ENCODE measurements at regions not wholly inside any gene's neighbourhood (a gene's known extent, or its start where the extent isn't known, plus 50 kb on each side); places are given as distances from the start of the nearest gene placed in this dataset.

GRCh38 chr18:54742659-54743604 lies 85.3 kb upstream of the RAB27B start:
- H3K9ac ChIP-seq (ENCODE audit: insufficient read depth, low read length, poor library complexity, severe bottlenecking): no peak overlapping the region
- no peak for TF ChIP-seq CTCF (IDR thresholded peaks at IDR 0.05)
- intact Hi-C loops (cut with micrococcal nuclease): no loop called here
- peaks cover 0 to 4% (median 0%) of the 10 kb centered on the region in 7 donors for H3K9me3 Mint-ChIP-seq
- H3K4me1 Mint-ChIP-seq: no peaks in the 10 kb centered on the region
- H3K4me2 ChIP-seq (replicated peaks; ENCODE audit: extremely low read depth, low read length, poor library complexity, severe bottlenecking): no peak overlapping the region
- no peaks in the 10 kb centered on the region for H3K36me3 ChIP-seq (replicated peaks in 1 of 2; ENCODE audit: control insufficient read depth in 1 of 2, insufficient read depth in 2 of 2, low read length in 2 of 2)
- H3K27me3 Mint-ChIP-seq (ENCODE audit: low read depth in 3 of 3): peaks cover 0 to 2% (median 2%) of the 10 kb centered on the region in 3 donors
- WGBS (ENCODE audit: insufficient coverage): 94% methylated on average over 2 of the region's 2 CpGs
- no peaks in the 10 kb centered on the region for H3K4me1 ChIP-seq (ENCODE audit: control insufficient read depth in 1 of 2, insufficient read depth in 2 of 2, low read length in 2 of 2)
- no peak overlapping the region for H2AFZ ChIP-seq (ENCODE audit: insufficient read depth, low read depth, low read length, poor library complexity, severe bottlenecking)
- no peaks in the 10 kb centered on the region for H3K9me3 ChIP-seq (replicated peaks in 1 of 2; ENCODE audit: control insufficient read depth in 1 of 2, insufficient read depth in 1 of 2, low read length in 2 of 2)
- H3K27me3 ChIP-seq (ENCODE audit: control insufficient read depth in 2 of 2, insufficient read depth in 2 of 2, low read length in 2 of 2): no peaks in the 10 kb centered on the region
- no peak overlapping the region for H3K27ac ChIP-seq (ENCODE audit: low read depth in 1 of 2, low read length in 2 of 2)
- H3K36me3 Mint-ChIP-seq: no peaks in the 10 kb centered on the region
- H4K20me1 ChIP-seq (ENCODE audit: insufficient read depth, low read length): no peaks in the 10 kb centered on the region
- H3K4me3 ChIP-seq (replicated peaks in 1 of 3; ENCODE audit: low read depth in 2 of 3, low read length in 3 of 3): no peak overlapping the region
- H3K27ac Mint-ChIP-seq: no peak overlapping the region
- no peak overlapping the region for H3K4me3 Mint-ChIP-seq
- H3K79me2 ChIP-seq (ENCODE audit: insufficient read depth, low read length): no peaks in the 10 kb centered on the region
- no peak for DNase-seq

- peaks cover 0 to 2% (median 0%) of the 10 kb centered on the region in 7 donors for H3K9me3 Mint-ChIP-seq
- no peaks in the 10 kb centered on the region for H3K36me3 ChIP-seq (replicated peaks in 1 of 2; ENCODE audit: control insufficient read depth in 1 of 2, insufficient read depth in 2 of 2, low read length in 2 of 2)
- no peaks in the 10 kb centered on the region for H3K27me3 ChIP-seq (ENCODE audit: control insufficient read depth in 2 of 2, insufficient read depth in 2 of 2, low read length in 2 of 2)
- H3K9ac ChIP-seq (ENCODE audit: insufficient read depth, low read length, poor library complexity, severe bottlenecking): no peak overlapping the region
- H3K4me3 ChIP-seq (replicated peaks in 1 of 3; ENCODE audit: low read depth in 2 of 3, low read length in 3 of 3): no peak overlapping the region
- no peak for TF ChIP-seq CTCF (IDR thresholded peaks at IDR 0.05)
- intact Hi-C loops (cut with micrococcal nuclease): no loop called here
- H3K4me1 ChIP-seq (ENCODE audit: control insufficient read depth in 1 of 2, insufficient read depth in 2 of 2, low read length in 2 of 2): no peaks in the 10 kb centered on the region
- H3K4me3 Mint-ChIP-seq: no peak overlapping the region
- no peak for DNase-seq
- 82% methylated on average over 1 of the region's 4 CpGs for WGBS (ENCODE audit: insufficient coverage)
- H2AFZ ChIP-seq (ENCODE audit: insufficient read depth, low read depth, low read length, poor library complexity, severe bottlenecking): no peak overlapping the region
- no peaks in the 10 kb centered on the region for H3K79me2 ChIP-seq (ENCODE audit: insufficient read depth, low read length)
- no peak overlapping the region for H3K27ac ChIP-seq (ENCODE audit: low read depth in 1 of 2, low read length in 2 of 2)
- no peaks in the 10 kb centered on the region for H3K36me3 Mint-ChIP-seq
- H3K4me1 Mint-ChIP-seq: no peaks in the 10 kb centered on the region
- H3K27ac Mint-ChIP-seq: no peak overlapping the region
- no peaks in the 10 kb centered on the region for H3K9me3 ChIP-seq (replicated peaks in 1 of 2; ENCODE audit: control insufficient read depth in 1 of 2, insufficient read depth in 1 of 2, low read length in 2 of 2)
- H3K4me2 ChIP-seq (replicated peaks; ENCODE audit: extremely low read depth, low read length, poor library complexity, severe bottlenecking): no peak overlapping the region
- H4K20me1 ChIP-seq (ENCODE audit: insufficient read depth, low read length): no peaks in the 10 kb centered on the region
- peaks cover 0 to 2% (median 2%) of the 10 kb centered on the region in 3 donors for H3K27me3 Mint-ChIP-seq (ENCODE audit: low read depth in 3 of 3)
Observed at GRCh38 chr18:54743605-54743995, 84.7 kb upstream of the RAB27B start.
